Erythroblast (primary cell): ENCODE measurements at regions not wholly inside any gene's neighbourhood (a gene's known extent, or its start where the extent isn't known, plus 50 kb on each side); places are given as distances from the start of the nearest gene placed in this dataset.

Experiments
- GATA1 ChIP-seq: IDR thresholded peaks from 2 replicates; pipeline ENCODE4 v1.6.1; 2011; ENCODE audit warnings: low read depth, mild to moderate bottlenecking, control low read depth, low read length, moderate library complexity
- POLR2A ChIP-seq: IDR thresholded peaks from 2 replicates; pipeline ENCODE4 v1.6.1; 2011; ENCODE audit warnings: mild to moderate bottlenecking, low read length

DNA sequence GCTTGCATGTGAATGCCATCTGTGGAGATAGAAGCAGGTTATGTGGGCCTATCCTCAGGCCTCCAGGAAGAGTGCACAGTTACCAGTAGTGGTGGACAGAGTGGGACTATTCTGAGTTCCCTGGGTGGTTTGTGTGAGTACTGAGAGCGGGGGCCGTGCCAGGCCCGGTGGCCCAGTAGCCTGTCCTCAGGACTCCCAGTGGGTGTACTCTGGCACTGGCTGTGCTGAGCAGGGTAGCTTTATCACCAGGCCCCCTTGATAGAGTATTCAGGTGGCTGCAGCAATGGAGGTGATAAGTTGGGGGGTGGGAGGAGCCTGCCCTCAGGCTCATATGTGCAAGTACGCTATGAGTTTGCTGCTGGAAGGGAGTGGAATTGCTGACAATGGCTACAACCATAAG is 979.0 kb upstream of the PIK3C3 start:
- no peak for TF ChIP-seq POLR2A
- no peak for TF ChIP-seq GATA1
